ENCODE measurements at regions not wholly inside any gene's neighbourhood (a gene's known extent, or its start where the extent isn't known, plus 50 kb on each side); places are given as distances from the start of the nearest gene placed in this dataset.

DNA sequence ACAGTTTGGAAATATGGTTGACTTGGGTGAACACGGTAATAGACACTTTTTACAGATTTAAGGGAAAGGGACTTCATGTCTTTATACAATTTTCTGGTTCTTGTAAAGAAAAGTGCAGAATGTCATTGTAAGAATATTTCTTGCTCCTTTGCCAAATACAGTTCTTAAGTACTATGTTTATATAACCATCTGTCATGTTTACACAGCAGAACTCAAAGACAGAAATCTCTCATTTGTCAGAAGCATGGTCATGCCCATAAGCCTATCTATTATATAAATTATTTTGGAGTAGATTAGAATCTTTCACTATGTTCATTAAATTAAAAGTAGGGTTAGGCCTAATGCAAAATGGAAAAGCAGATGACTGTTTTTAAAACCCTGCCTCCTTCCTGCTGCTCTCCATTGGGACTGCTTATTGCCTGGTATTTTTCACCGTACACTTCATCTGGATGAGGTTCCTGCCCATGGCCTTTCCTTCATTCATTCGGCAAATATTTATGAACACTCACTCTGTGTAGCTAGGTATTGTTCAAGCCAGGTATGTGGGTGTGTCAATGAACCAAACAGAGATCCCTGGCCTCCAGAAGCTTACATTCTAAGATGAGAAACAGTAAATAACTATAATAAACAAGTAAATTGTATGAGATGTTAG, 558.1 kb downstream of the NR2F1-AS1 start:
- 75 to 100% (median 90%) methylated on average over 1 to 3 of the region's 3 CpGs; no CpG with 5 or more reads in 1 of the 10 experiments for WGBS, 10 experiments
- Histone ChIP-seq H3K4me3 (no peak overlapping the region), H3K27ac (no peak overlapping the region), H3K4me1 (replicated peaks in 1 of 2) (peaks cover 0 to 7% of the 10 kb centered on the region in 2 donors)
- no peak for ATAC-seq (replicated peaks in 6 of 8)
- in situ Hi-C loops (cut with MboI; ENCODE audit: low pct_unique_long_range_greater_than_20kb in 2 of 9, low sequenced_read_pairs in 9 of 9, unreplicated experiment in 9 of 9), result no loop called here

DNA sequence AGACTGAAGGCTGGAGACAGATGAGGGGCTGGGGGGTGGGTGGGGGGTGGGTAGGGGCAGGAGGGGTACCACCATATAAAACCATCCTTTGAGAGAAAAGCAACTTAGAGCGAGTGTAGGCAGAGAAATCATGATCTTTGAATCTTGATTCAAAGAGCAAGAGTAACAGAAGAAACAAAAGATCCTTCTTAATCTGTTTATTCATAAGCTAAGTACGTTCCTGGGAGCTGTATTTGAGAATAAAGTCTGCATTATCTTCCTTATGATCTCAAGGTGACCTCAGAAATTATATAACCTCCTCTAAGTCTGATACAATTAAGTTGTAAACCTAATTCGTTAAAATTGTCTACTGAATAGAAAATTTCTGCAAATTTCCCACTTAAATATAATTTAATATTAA, 558.8 kb downstream of the NR2F1-AS1 start:
- no peak overlapping the region for H3K27ac ChIP-seq
- ATAC-seq (replicated peaks in 6 of 8), result no peak
- WGBS, 10 experiments, result 60 to 100% (median 87%) methylated on average over 1 to 3 of the region's 3 CpGs; no CpG with 5 or more reads in 2 of the 10 experiments

DNA sequence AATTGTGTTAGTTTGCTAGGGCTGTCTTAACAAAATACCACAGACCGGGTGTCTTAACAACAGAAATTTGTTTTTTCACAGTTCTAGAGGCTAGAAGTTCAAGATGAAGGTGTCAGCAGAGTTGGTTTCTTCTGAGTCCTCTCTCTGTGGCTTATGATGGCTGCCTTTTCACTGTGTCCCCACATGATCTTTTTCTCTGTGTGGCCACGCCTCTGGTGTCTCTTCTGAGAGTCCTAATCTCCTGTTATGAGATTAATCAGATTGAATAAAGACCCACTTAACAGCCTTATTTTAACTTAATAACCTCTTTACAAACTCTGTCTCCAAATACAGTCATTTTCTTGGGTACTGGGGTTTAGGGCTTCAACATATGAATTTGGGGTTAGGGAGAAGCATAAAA, 561.1 kb downstream of the NR2F1-AS1 start:
- H3K27ac ChIP-seq, result no peak overlapping the region
- in situ Hi-C loops (cut with MboI; ENCODE audit: low pct_unique_long_range_greater_than_20kb in 2 of 9, low sequenced_read_pairs in 9 of 9, unreplicated experiment in 9 of 9), result no loop called here
- H3K4me1 ChIP-seq (replicated peaks in 1 of 2), result peaks cover 0 to 7% of the 10 kb centered on the region in 2 donors
- no peak for ATAC-seq (replicated peaks in 6 of 8)
- WGBS, 10 experiments, result 71 to 100% (median 95%) methylated on average over 1 to 2 of the region's 2 CpGs; no CpG with 5 or more reads in 1 of the 10 experiments
- H3K4me3 ChIP-seq, result no peak overlapping the region

More for the DNA sequence above, 558.8 kb downstream of the NR2F1-AS1 start:
- no peak overlapping the region for H3K4me3 ChIP-seq
- in situ Hi-C loops (cut with MboI; ENCODE audit: low pct_unique_long_range_greater_than_20kb in 2 of 9, low sequenced_read_pairs in 9 of 9, unreplicated experiment in 9 of 9), result no loop called here
- H3K4me1 ChIP-seq (replicated peaks in 1 of 2), result peaks cover 0 to 7% of the 10 kb centered on the region in 2 donors

DNA sequence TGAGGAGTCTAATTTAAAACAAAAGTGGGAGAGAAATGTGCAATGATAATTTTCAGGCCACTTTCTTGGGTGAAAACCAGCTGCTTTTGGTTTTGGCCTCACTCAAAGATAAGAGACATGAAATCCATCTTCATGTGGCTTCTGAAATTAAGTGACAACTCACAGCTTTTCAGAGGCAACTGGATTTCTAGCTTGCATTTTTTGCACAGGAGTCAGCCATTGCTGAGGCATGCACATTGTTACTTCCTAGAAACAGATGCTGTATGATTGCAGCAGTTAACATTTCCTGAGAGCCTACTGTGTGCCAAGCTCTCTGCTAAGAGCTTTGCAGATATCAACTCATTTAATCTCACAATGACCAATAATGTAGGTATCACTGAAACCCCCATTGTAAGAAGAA, 562.6 kb downstream of the NR2F1-AS1 start:
- in situ Hi-C loops (cut with MboI; ENCODE audit: low pct_unique_long_range_greater_than_20kb in 2 of 9, low sequenced_read_pairs in 9 of 9, unreplicated experiment in 9 of 9), result no loop called here
- no peak overlapping the region for H3K27ac ChIP-seq
- peaks cover 0 to 7% of the 10 kb centered on the region in 2 donors for H3K4me1 ChIP-seq (replicated peaks in 1 of 2)
- H3K4me3 ChIP-seq, result no peak overlapping the region
- ATAC-seq (replicated peaks in 6 of 8), result no peak

DNA sequence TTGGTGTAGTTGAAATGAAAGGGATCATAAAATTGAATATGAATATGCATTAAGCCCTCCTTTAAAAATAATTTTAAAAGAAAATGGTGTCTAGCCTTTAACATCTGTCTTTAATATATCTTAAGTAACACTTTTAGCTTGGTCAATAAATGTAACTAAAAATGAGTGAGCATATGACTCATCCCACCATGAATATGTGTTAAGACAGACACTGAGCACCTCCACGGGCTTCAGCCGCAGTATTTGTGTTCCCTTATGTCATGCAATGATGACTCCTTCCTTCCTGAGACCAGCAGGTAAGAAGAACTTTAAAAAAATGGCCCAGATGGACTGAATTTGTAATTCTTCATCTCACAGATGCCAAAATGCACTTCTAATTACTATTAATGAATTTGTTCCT, 563.2 kb downstream of the NR2F1-AS1 start:
- in situ Hi-C loops (cut with MboI; ENCODE audit: low pct_unique_long_range_greater_than_20kb in 2 of 9, low sequenced_read_pairs in 9 of 9, unreplicated experiment in 9 of 9), result no loop called here
- Histone ChIP-seq H3K4me3 (no peak overlapping the region), H3K4me1 (replicated peaks in 1 of 2) (peaks cover 0 to 7% of the 10 kb centered on the region in 2 donors), H3K27ac (no peak overlapping the region)
- 0 to 83% (median 40%) methylated on average over 1 to 2 of the region's 2 CpGs; no CpG with 5 or more reads in 3 of the 10 experiments for WGBS, 10 experiments
- peak in 4 of 8 experiments; percentile 56 to 89 (median 83) for ATAC-seq (replicated peaks in 6 of 8)

DNA sequence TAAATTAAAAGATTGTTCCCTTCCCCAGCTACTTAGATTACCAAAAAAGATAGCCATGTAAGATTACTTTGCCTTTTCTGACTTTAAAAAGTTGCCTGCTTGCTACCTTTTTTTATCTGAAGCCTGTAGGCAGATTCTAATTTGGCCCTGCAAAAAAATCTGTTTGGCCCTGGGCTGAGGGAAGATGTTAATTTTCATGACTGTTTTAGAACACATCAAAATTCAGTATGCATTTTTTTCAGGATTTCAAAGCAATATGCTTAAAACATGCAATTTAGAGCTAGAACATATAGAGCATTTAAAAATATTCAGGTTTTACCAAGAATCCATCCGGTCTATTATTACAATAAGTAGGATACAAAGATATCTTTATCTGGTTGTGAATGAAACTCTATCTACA, 563.6 kb downstream of the NR2F1-AS1 start:
- H3K27ac ChIP-seq, result no peak overlapping the region

DNA sequence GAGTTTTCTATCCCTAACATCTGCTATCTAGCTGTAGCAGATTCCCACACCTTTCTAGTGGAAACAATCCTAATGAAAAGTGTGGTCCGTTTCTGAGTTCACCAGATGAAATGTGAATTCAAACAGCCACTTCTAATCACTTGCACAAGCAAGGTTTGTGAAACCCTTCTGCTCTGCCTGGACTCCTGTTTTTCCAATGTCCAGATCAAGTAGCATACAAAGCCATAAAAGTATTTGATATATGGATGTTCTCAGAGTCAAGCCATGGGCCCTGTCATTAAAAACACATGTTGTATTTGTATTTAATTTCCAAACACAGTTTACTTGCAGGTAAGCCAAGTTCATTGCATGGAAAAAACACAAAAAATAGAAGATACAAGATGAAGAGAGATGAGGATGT, 570.4 kb downstream of the NR2F1-AS1 start:
- Histone ChIP-seq H3K4me1 (replicated peaks in 1 of 2) (no peaks in the 10 kb centered on the region), H3K27ac (no peak overlapping the region), H3K4me3 (no peak overlapping the region)
- in situ Hi-C loops (cut with MboI; ENCODE audit: low pct_unique_long_range_greater_than_20kb in 2 of 9, low sequenced_read_pairs in 9 of 9, unreplicated experiment in 9 of 9), result no loop called here
- 17 to 100% (median 76%) methylated on average over 1 of the region's 1 CpG; no CpG with 5 or more reads in 2 of the 10 experiments for WGBS, 10 experiments
- ATAC-seq (replicated peaks in 6 of 8), result no peak

More for the DNA sequence above, 563.6 kb downstream of the NR2F1-AS1 start:
- in situ Hi-C loops (cut with MboI; ENCODE audit: low pct_unique_long_range_greater_than_20kb in 2 of 9, low sequenced_read_pairs in 9 of 9, unreplicated experiment in 9 of 9), result no loop called here
- Histone ChIP-seq H3K4me1 (replicated peaks in 1 of 2) (peaks cover 0 to 7% of the 10 kb centered on the region in 2 donors), H3K4me3 (no peak overlapping the region)
- 0 to 100% (median 86%) methylated on average over 1 of the region's 1 CpG; no CpG with 5 or more reads in 1 of the 10 experiments for WGBS, 10 experiments
- peak in 3 of 8 experiments; percentile 65 to 76 (median 67) for ATAC-seq (replicated peaks in 6 of 8)

DNA sequence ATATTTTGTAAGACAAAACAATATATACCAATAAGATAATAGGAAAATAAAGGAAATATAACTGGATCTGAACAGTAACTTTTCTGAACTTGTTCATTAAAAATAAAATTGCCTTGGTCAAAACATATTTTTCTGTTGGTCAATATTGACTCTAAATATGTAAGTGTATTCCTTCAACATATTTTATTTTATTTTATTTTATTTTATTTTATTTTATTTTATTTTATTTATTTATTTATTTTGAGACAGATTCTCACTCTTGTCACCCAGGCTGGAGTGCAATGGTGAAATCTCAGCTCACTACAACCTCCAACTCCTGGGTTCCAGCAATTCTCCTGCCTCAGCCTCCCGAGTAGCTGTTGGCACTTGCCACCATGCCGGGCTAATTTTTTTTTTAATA, 571.0 kb downstream of the NR2F1-AS1 start:
- in situ Hi-C loops (cut with MboI; ENCODE audit: low pct_unique_long_range_greater_than_20kb in 2 of 9, low sequenced_read_pairs in 9 of 9, unreplicated experiment in 9 of 9), result no loop called here
- 21 to 100% (median 72%) methylated on average over 1 to 2 of the region's 2 CpGs; no CpG with 5 or more reads in 1 of the 10 experiments for WGBS, 10 experiments

DNA sequence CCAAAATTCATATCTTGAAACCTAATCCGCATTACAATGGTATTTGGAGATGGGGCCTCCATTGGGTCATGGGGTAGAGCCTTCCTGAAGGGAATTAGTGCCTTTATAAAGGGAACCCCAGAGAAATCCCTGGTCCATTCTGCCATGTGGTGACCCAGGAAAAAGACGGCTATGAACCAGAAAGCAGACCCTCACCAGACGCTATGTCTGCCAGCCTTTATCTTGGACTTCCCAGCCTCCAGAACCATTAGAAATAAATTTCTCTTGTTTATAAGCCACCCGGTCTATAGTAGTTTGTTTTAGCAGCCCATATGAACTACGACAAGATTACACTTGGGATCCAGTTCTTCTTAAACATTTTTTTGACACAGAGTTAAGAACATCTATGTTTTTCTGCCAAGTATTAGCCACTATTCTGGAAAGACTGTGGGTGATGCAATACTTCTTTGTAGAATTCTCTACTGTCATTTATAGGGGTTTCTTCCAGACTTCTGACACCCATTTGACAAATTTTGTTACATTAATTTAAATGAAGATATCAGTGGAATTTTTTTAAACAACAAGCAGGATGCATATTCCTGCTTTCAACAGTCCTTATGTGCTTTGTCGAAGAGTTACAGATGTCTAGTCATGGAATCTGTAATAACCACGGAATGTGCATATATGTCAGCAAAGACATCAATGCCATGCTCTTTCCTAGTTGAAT, 572.4 kb downstream of the NR2F1-AS1 start:
- in situ Hi-C loops (cut with MboI; ENCODE audit: low pct_unique_long_range_greater_than_20kb in 2 of 9, low sequenced_read_pairs in 9 of 9, unreplicated experiment in 9 of 9), result no loop called here
- 50 to 100% (median 88%) methylated on average over 1 to 7 of the region's 7 CpGs for WGBS, 10 experiments
- no peak overlapping the region for H3K27ac ChIP-seq
- H3K4me1 ChIP-seq (replicated peaks in 1 of 2), result no peaks in the 10 kb centered on the region
- ATAC-seq (replicated peaks in 6 of 8), result peak in 1 of 8 experiments; percentile 69
- H3K4me3 ChIP-seq, result no peak overlapping the region

More for the DNA sequence above, 571.0 kb downstream of the NR2F1-AS1 start:
- H3K27ac ChIP-seq, result no peak overlapping the region
- no peaks in the 10 kb centered on the region for H3K4me1 ChIP-seq (replicated peaks in 1 of 2)
- ATAC-seq (replicated peaks in 6 of 8), result no peak
- H3K4me3 ChIP-seq, result no peak overlapping the region

DNA sequence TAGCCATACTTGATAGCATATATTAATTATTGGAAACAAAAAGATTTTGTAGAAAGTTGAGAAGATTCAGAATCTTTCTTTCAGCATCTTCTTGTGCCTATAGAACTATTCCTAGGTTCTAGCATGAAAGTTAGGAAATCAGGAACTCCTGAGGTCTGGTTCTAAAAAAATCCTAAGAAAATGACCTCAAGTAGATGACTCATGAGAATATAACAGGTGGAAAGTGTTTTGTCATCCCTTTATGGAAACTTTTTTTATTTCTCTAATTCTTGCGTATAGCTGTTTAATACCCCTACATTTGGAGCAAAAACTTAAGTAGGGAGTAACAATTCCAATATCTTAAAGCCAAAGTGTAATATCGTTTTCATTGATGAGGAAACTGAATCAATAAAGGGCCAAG, 574.1 kb downstream of the NR2F1-AS1 start:
- no peak overlapping the region for H3K4me3 ChIP-seq
- in situ Hi-C loops (cut with MboI; ENCODE audit: low pct_unique_long_range_greater_than_20kb in 2 of 9, low sequenced_read_pairs in 9 of 9, unreplicated experiment in 9 of 9), result no loop called here
- ATAC-seq (replicated peaks in 6 of 8), result no peak
- 50 to 100% (median 68%) methylated on average over 1 to 2 of the region's 2 CpGs; no CpG with 5 or more reads in 2 of the 10 experiments for WGBS, 10 experiments
- H3K4me1 ChIP-seq (replicated peaks in 1 of 2), result no peaks in the 10 kb centered on the region
- no peak overlapping the region for H3K27ac ChIP-seq

DNA sequence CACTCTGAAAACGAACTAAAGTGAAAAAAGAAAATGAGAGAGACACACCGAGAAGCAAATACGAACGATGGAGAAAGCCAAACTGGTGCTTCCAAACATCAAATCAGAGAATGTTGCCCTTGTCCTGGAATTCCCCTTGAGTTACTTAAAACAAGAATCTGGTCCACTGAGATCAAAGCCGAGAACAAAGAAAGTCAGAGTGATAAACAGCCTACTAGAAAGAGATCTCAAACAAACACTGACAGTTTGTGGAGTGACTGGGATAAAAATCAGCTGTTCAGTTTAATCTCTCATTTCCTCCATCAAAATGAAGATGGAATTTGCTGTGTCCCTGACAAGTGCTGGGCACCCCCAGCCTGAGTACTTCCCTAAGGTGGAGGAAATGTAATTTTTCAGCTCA, 582.6 kb downstream of the NR2F1-AS1 start:
- Histone ChIP-seq H3K27ac (no peak overlapping the region), H3K4me1 (replicated peaks in 1 of 2) (no peaks in the 10 kb centered on the region), H3K4me3 (no peak overlapping the region)
- 3 to 94% (median 67%) methylated on average over 2 to 5 of the region's 5 CpGs; no CpG with 5 or more reads in 1 of the 10 experiments for WGBS, 10 experiments
- in situ Hi-C loops (cut with MboI; ENCODE audit: low pct_unique_long_range_greater_than_20kb in 2 of 9, low sequenced_read_pairs in 9 of 9, unreplicated experiment in 9 of 9), result no loop called here
- ATAC-seq (replicated peaks in 6 of 8), result no peak

DNA sequence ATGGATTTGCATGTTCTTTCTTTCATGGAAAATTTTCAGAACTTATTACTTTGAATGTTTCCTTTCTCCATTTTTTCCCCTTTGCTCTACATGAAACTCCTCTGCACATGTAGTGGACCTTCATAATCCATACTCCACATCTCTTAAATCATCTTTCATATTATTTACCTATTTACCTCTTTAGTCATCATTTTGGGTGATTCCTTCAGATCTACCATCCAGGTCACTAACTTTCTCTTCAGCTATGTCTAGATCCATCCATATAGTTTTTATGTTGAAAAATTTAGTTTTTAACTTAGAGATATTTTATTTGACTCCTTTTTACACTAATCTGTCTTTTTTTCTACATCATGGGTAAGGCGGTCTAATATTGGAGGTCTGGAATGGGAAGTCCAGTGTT, 586.6 kb downstream of the NR2F1-AS1 start:
- Histone ChIP-seq H3K4me3 (no peak overlapping the region), H3K4me1 (replicated peaks in 1 of 2) (peaks cover 19 to 23% of the 10 kb centered on the region in 2 donors), H3K27ac (no peak overlapping the region)
- no peak for ATAC-seq (replicated peaks in 6 of 8)
- WGBS, 10 experiments, result 71 to 100% (median 100%) methylated on average over 1 of the region's 1 CpG; no CpG with 5 or more reads in 1 of the 10 experiments
- in situ Hi-C loops (cut with MboI; ENCODE audit: low pct_unique_long_range_greater_than_20kb in 2 of 9, low sequenced_read_pairs in 9 of 9, unreplicated experiment in 9 of 9), result no loop called here

DNA sequence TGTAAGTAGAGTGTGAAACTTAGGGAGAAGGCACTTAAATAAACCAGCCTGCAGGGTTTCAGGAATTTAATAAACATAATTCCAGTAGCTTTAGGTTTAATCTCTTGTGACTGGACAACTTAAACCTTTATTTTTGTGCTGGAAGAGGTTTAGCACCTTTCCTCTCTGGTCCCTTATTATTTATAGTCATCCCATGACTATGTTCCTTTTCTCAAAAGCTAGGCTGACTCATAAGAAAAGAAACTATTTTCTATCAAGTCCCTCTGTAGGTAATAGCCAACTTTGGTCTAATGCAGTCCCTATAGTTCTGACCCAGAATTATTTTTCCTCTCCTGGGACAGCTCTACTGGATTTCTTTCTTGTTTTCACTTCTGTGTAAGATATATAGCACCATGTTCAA, 588.9 kb downstream of the NR2F1-AS1 start:
- in situ Hi-C loops (cut with MboI; ENCODE audit: low pct_unique_long_range_greater_than_20kb in 2 of 9, low sequenced_read_pairs in 9 of 9, unreplicated experiment in 9 of 9), result no loop called here
- Histone ChIP-seq H3K4me3 (no peak overlapping the region), H3K27ac (peak overlapping the region; percentile 23 to 69), H3K4me1 (replicated peaks in 1 of 2) (peaks cover 19 to 23% of the 10 kb centered on the region in 2 donors)
- peak in 4 of 8 experiments; percentile 1 to 26 (median 8) for ATAC-seq (replicated peaks in 6 of 8)
